Neutrophil (primary cell): ENCODE measurements at regions not wholly inside any gene's neighbourhood (a gene's known extent, or its start where the extent isn't known, plus 50 kb on each side); places are given as distances from the start of the nearest gene placed in this dataset.

Experiments
- H3K27ac ChIP-seq: fragments of 200-600 bp; sonication (generic); 2 replicates; pipeline ENCODE4 v1.5.1; 2016; ENCODE audit warnings: mild to moderate bottlenecking, moderate library complexity
- H3K27me3 ChIP-seq: fragments of 200-600 bp; sonication (generic); 2 replicates; pipeline ENCODE4 v1.6.0; 2016; ENCODE audit warnings: mild to moderate bottlenecking
- H3K36me3 ChIP-seq: fragments of 200-600 bp; sonication (generic); 2 replicates; pipeline ENCODE4 v1.5.1; 2017
- H3K4me1 ChIP-seq, 2 experiments: fragments of 200-600 bp in 1 of 2; sonication (generic) in 1 of 2; 1 replicate in 1 of 2; 2 replicates in 1 of 2; pipeline versions ENCODE4 v1.5.1 to v1.6.1; 2013 to 2016; ENCODE audit warnings: low read depth in 1 of 2, low read length in 1 of 2, mild to moderate bottlenecking in 1 of 2, moderate library complexity in 1 of 2; ENCODE audit not compliant: control insufficient read depth in 1 of 2, insufficient read depth in 1 of 2
- H3K4me3 ChIP-seq, 2 experiments: fragments of 200-600 bp in 1 of 2; sonication (generic) in 1 of 2; 1 replicate in 1 of 2; 2 replicates in 1 of 2; pipeline ENCODE4 v1.5.1; 2013 to 2016; ENCODE audit warnings: low read depth in 1 of 2, low read length in 1 of 2, mild to moderate bottlenecking in 1 of 2, moderate library complexity in 1 of 2
- H3K9me3 ChIP-seq: fragments of 200-600 bp; sonication (generic); 2 replicates; pipeline ENCODE4 v1.5.1; 2016
- CTCF ChIP-seq: fragments of 200-600 bp; sonication (generic); IDR thresholded peaks from 2 replicates; pipeline ENCODE4 v1.5.1; 2016; ENCODE audit warnings: antibody characterized with exemption

- H3K4me1 ChIP-seq = peaks cover 0 to 3% of the 10 kb centered on the region in 2 experiments
- peak overlapping the region; percentile 12 for H3K27ac ChIP-seq
- no peak overlapping the region for H3K4me3 ChIP-seq
- TF ChIP-seq CTCF = no peak
- no peaks in the 10 kb centered on the region for H3K27me3 ChIP-seq
- H3K9me3 ChIP-seq = no peaks in the 10 kb centered on the region
- H3K36me3 ChIP-seq = peaks cover 18% of the 10 kb centered on the region
Measured at GRCh38 chr7:112897839-112898431, 107.7 kb upstream of the TMEM168 start.

- Histone ChIP-seq H3K36me3 (peaks cover 18% of the 10 kb centered on the region), H3K4me1 (peaks cover 0 to 3% of the 10 kb centered on the region in 2 experiments), H3K9me3 (no peaks in the 10 kb centered on the region), H3K27me3 (no peaks in the 10 kb centered on the region), H3K4me3 (no peak overlapping the region), H3K27ac (no peak overlapping the region)
- no peak for TF ChIP-seq CTCF
Measured at GRCh38 chr7:112896026-112896601, 105.9 kb upstream of the TMEM168 start.

- TF ChIP-seq CTCF = no peak
- peaks cover 25 to 26% of the 10 kb centered on the region in 2 experiments for H3K4me1 ChIP-seq
- no peak overlapping the region for H3K4me3 ChIP-seq
- peaks cover 18% of the 10 kb centered on the region for H3K36me3 ChIP-seq
- H3K27ac ChIP-seq = no peak overlapping the region
- no peaks in the 10 kb centered on the region for H3K27me3 ChIP-seq
- H3K9me3 ChIP-seq = no peaks in the 10 kb centered on the region
Measured at GRCh38 chr7:112892263-112892662, 102.1 kb upstream of the TMEM168 start.

GRCh38 chr7:112891698-112892097 is 101.5 kb upstream of the TMEM168 start:
- Histone ChIP-seq H3K4me3 (no peak overlapping the region), H3K9me3 (no peaks in the 10 kb centered on the region), H3K36me3 (peaks cover 18% of the 10 kb centered on the region), H3K27ac (no peak overlapping the region), H3K27me3 (no peaks in the 10 kb centered on the region), H3K4me1 (peaks cover 31 to 32% of the 10 kb centered on the region in 2 experiments)
- no peak for TF ChIP-seq CTCF

- H3K36me3 ChIP-seq = peaks cover 18% of the 10 kb centered on the region
- no peaks in the 10 kb centered on the region for H3K9me3 ChIP-seq
- peaks cover 31 to 33% of the 10 kb centered on the region in 2 experiments for H3K4me1 ChIP-seq
- TF ChIP-seq CTCF = no peak
- H3K4me3 ChIP-seq = no peak overlapping the region
- H3K27me3 ChIP-seq = no peaks in the 10 kb centered on the region
- H3K27ac ChIP-seq = peak overlapping the region; percentile 40
Measured at GRCh38 chr7:112889834-112890438, 99.7 kb upstream of the TMEM168 start.
